Loucy (cell line): ENCODE measurements at regions not wholly inside any gene's neighbourhood (a gene's known extent, or its start where the extent isn't known, plus 50 kb on each side); places are given as distances from the start of the nearest gene placed in this dataset.

Experiments
- CTCF ChIP-seq: fragments of 200-600 bp; sonication (generic); conservative IDR thresholded peaks from 2 replicates; pipeline ENCODE4 v1.5.1; 2014; ENCODE audit warnings: mild to moderate bottlenecking, antibody characterized with exemption, low read length
- EZH2phosphoT487 ChIP-seq: fragments of 200-600 bp; IDR thresholded peaks from 2 replicates; pipeline ENCODE4 v1.6.1; 2018; ENCODE audit warnings: antibody characterized with exemption, mild to moderate bottlenecking, moderate library complexity, borderline replicate concordance

- no peak for TF ChIP-seq CTCF
- no peak for TF ChIP-seq EZH2phosphoT487
Measured at GRCh38 chr12:131509701-131510100, 201.2 kb upstream of the SFSWAP start.
